Activated CD4-positive, alpha-beta memory T cell treated with anti-CD3 and anti-CD28 coated beads for 36 hours (primary cell): ENCODE measurements at regions not wholly inside any gene's neighbourhood (a gene's known extent, or its start where the extent isn't known, plus 50 kb on each side); places are given as distances from the start of the nearest gene placed in this dataset.
"Not testable (repeated sequence)": the region's sequence is repeated elsewhere in the genome, so short reads cannot be mapped to it uniquely, and the experiment has no call there.

Source experiments
- CTCF ChIA-PET: fragments of 350-600 bp; sonication (Branson Sonifier 250); formaldehyde crosslinking; loops from one replicate; lab custom pipeline; 2021; ENCODE audit warnings: antibody characterized with exemption, inconsistent platforms; lab: Charles Lee
- POLR2A ChIA-PET: fragments of 350-600 bp; sonication (Branson Sonifier 250); formaldehyde crosslinking; loops from one replicate; lab custom pipeline; 2021; ENCODE audit warnings: antibody characterized with exemption; lab: Charles Lee
- DNase-seq: peaks from one replicate; pipeline ENCODE4 v3.0.0-alpha.2; 2020
- H3K27ac Mint-ChIP-seq: one replicate; pipeline ENCODE4 v1.8.0; 2021; ENCODE audit warnings: mixed read lengths
- H3K27me3 Mint-ChIP-seq: one replicate; pipeline ENCODE4 v1.8.0; 2021; ENCODE audit warnings: mixed read lengths
- H3K36me3 Mint-ChIP-seq: one replicate; pipeline ENCODE4 v1.8.0; 2021; ENCODE audit warnings: mixed read lengths
- H3K4me1 Mint-ChIP-seq: one replicate; pipeline ENCODE4 v1.8.0; 2021; ENCODE audit warnings: low read depth, mixed read lengths
- H3K4me3 Mint-ChIP-seq: one replicate; pipeline ENCODE4 v1.8.0; 2021; ENCODE audit warnings: mild to moderate bottlenecking, mixed read lengths
- H3K9me3 Mint-ChIP-seq: one replicate; pipeline ENCODE4 v1.8.0; 2021; ENCODE audit warnings: mixed read lengths
- intact Hi-C: fragments of 100-400 bp; cut with micrococcal nuclease; formaldehyde crosslinking; loops from one replicate; pipeline ENCODE4 v1.15.1; 2023

DNA sequence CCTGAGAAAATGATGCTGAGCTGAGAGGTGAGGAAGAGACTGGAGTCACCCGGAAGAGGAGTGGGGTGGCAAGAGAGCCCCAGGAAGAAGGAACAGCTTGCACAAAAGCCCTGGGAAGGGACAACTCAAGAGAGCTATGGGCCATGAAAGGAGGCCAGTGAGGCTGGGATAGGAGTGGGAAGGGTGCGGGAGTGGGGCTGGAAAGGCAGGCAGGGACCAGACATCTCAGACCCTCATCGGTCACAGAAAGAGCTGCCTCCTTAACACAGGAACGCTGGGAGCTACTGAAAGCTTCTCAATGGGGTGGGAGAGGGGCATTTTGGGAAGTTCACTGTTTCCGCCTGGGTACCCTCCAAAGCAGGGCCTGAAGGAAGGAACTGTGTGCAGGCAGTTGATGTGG, 122.0 kb upstream of the UNC5B start:
- ChIA-PET POLR2A (no interaction called here), CTCF (no interaction called here)
- H3K36me3 Mint-ChIP-seq, result peaks cover 2% of the 10 kb centered on the region
- H3K4me3 Mint-ChIP-seq, result no peak overlapping the region
- peaks cover 10% of the 10 kb centered on the region for H3K27me3 Mint-ChIP-seq
- no peak for DNase-seq
- H3K4me1 Mint-ChIP-seq, result peaks cover 10% of the 10 kb centered on the region
- intact Hi-C loops, result loop anchor here (10.0 kb wide), 1 partner anchor 1344 kb away; no protein-coding TSS in a partner anchor
- H3K9me3 Mint-ChIP-seq, result peaks cover 11% of the 10 kb centered on the region
- H3K27ac Mint-ChIP-seq, result no peak overlapping the region

DNA sequence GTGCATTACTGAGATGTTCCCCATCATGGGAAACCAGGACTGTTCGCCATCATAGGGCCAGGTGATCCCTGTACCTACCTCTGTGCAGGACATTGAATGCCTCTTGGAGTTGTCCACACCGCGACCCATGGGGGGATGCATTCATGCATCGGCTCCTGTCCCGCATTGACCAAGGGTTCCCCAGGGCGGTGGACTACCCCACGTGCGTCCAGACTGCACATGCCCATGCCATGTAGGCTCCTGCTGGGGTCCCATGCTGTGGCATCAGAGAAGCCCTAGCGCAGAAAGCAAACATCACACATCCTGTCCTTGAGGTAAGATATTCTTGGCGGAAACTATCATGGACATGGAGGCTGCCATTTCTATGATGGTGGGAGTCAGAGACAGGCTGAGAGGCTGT, 121.6 kb upstream of the UNC5B start:
- CTCF ChIA-PET, result no interaction called here
- intact Hi-C loops, result loop anchor here (10.0 kb wide), 1 partner anchor 1344 kb away; no protein-coding TSS in a partner anchor
- POLR2A ChIA-PET, result no interaction called here
- DNase-seq, result peak; percentile 1
- no peak overlapping the region for H3K27ac Mint-ChIP-seq
- H3K4me3 Mint-ChIP-seq, result no peak overlapping the region
- H3K36me3 Mint-ChIP-seq, result peaks cover 2% of the 10 kb centered on the region
- H3K9me3 Mint-ChIP-seq, result peaks cover 11% of the 10 kb centered on the region
- H3K4me1 Mint-ChIP-seq, result peaks cover 10% of the 10 kb centered on the region
- peaks cover 10% of the 10 kb centered on the region for H3K27me3 Mint-ChIP-seq

DNA sequence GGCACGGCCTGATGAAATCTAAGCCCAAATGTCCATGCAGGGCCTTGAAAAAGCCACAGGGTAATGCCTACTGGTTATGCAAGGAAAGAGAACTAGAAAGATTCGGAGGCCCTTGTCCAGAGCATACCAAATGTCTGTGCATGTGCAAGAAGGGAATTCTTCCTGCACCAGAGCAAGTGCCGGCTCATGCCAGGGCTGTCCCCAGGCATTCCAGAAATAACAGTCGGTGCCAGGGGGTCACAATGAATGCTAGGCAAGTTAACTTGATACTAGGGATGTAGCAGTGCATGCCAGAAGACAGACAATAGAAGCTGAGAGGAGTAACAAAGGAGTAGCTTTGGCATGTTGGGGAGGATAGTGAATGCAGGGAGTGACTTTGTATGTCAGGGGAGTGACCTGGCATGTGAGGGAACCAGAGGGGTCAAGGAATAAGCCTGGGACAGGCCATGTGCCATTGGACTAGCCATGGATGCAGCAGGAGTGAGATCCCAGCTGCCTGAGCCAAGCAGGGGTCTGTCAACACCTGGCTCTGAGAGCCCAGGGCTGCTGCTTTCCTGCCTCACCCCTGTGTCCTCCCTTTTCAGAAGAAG, 119.5 kb upstream of the UNC5B start:
- H3K27ac Mint-ChIP-seq, result no peak overlapping the region
- H3K9me3 Mint-ChIP-seq, result peaks cover 11% of the 10 kb centered on the region
- CTCF ChIA-PET, result no interaction called here
- H3K27me3 Mint-ChIP-seq, result peaks cover 19% of the 10 kb centered on the region
- H3K4me1 Mint-ChIP-seq, result peaks cover 10% of the 10 kb centered on the region
- peaks cover 2% of the 10 kb centered on the region for H3K36me3 Mint-ChIP-seq
- POLR2A ChIA-PET, result no interaction called here
- H3K4me3 Mint-ChIP-seq, result no peak overlapping the region
- DNase-seq, result no peak
- intact Hi-C loops, result loop anchor here (10.0 kb wide), 1 partner anchor 1342 kb away; no protein-coding TSS in a partner anchor

DNA sequence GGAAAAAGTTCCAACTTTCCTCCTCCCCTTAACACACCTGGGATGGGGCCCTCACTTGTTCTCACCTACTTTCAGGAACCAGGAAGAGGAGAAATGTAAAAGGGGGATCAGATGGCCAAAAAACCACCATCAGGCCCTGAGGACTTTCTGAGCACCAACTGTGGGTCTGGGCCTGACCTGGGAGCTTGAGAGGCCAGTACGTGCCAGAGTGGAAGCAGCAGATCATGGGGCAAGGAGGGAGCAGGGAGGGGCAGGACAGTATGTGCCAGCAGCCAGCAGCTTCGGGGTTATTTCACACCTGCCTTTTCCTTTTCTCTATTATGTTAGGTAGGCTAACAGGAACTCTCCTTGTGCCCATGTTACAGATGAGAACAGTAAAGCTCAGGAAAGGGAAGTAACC, 118.8 kb upstream of the UNC5B start:
- DNase-seq, result no peak
- Mint-ChIP-seq H3K9me3 (peaks cover 11% of the 10 kb centered on the region), H3K36me3 (peaks cover 2% of the 10 kb centered on the region), H3K4me1 (peaks cover 10% of the 10 kb centered on the region), H3K27me3 (peaks cover 22% of the 10 kb centered on the region), H3K4me3 (no peak overlapping the region), H3K27ac (no peak overlapping the region)
- intact Hi-C loops, result loop anchor here (10.0 kb wide), 1 partner anchor 1341 kb away; no protein-coding TSS in a partner anchor
- POLR2A ChIA-PET, result no interaction called here
- CTCF ChIA-PET, result no interaction called here

DNA sequence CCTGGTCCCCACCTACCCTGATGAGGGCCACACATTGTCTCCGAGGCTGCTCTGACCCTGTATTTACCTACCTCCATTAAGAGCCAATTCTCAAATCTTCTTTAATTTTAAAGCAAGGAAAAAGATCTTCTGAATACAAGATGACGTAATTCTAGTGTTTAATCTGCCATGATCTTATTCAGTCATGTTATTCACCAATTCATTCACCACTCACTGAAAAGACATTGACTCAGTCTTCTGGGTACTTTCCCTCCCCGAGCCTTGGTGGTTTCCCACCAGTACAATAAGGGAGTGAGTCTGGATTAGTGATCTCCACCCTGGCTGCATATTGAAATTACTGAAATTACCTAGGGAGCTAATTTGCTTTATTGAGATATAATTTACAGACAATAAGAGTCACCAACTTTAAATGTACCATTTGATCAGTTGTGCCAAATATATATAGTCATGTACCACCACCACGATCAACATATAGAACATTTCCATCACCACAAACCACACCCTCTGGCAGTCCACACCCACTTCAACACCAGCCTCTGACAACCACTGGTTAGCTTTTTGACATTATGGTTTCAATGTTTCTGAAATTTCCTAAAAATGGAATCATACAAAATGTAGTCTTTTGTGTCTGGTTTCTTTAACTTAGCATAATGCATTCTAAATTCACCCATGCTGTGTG, 117.5 kb upstream of the UNC5B start:
- Mint-ChIP-seq H3K4me3 (no peak overlapping the region), H3K27ac (no peak overlapping the region), H3K36me3 (peaks cover 2% of the 10 kb centered on the region), H3K27me3 (peaks cover 29% of the 10 kb centered on the region), H3K9me3 (peaks cover 11% of the 10 kb centered on the region), H3K4me1 (peaks cover 10% of the 10 kb centered on the region)
- intact Hi-C loops, result loop anchor here (10.0 kb wide), 1 partner anchor 1340 kb away; no protein-coding TSS in a partner anchor
- CTCF ChIA-PET, result no interaction called here
- DNase-seq, result peak; percentile 69
- POLR2A ChIA-PET, result no interaction called here

DNA sequence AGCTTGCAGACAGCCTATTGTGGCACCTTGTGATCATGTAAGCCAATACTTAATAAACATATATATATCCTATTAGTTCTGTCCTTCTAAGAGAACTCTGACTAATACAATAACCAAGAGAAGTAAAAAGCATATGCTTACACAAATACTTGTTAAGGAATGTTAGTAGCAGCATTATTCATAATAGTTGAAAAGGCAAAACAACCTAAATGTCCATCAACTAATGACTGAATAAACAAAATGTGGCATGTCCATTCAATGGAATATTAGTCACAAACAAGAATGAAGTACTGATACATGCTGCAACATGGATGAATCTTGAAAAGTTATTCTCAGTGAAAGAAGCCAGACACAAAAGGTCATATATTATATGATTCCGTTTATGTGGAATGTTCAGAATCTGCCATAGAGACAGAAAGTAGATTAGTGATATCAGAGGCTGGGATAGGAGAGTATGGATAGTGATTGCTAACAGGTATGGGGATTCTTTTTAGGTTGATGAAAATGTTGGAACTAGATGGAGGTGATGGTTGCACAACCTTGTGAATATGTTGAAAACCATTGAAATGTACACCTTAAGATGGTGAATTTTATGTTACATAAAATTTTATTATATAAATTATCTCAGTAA, 112.5 kb upstream of the UNC5B start:
- Mint-ChIP-seq H3K27me3 (peaks cover 25% of the 10 kb centered on the region), H3K4me3 (no peak overlapping the region), H3K9me3 (no peaks in the 10 kb centered on the region), H3K4me1 (peaks cover 5% of the 10 kb centered on the region), H3K36me3 (no peaks in the 10 kb centered on the region), H3K27ac (no peak overlapping the region)
- ChIA-PET POLR2A (no interaction called here), CTCF (no interaction called here)
- intact Hi-C loops, result loop anchor here (10.0 kb wide), 1 partner anchor 1335 kb away; no protein-coding TSS in a partner anchor
- DNase-seq, result no peak

DNA sequence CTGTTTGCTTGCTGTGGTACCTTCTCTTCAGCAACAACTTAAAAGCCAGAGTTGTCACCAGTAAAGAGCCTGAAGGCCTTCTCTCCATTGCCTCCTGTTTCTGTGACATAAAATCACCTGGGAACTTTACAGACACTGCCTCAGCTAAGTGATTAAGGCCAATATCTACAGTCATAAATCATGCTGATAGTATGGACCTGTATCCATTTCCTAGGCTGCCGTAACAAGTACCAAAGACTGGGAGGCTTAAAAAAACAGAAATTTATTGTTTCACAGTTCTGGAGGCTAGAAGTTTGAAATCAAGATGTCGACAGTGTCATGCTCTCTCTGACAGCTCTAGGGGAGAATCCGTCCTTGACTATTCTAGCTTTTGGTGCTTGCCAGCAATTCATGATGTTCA, 108.4 kb upstream of the UNC5B start:
- Mint-ChIP-seq H3K4me1 (no peaks in the 10 kb centered on the region), H3K9me3 (no peaks in the 10 kb centered on the region), H3K27me3 (peaks cover 13% of the 10 kb centered on the region), H3K27ac (no peak overlapping the region), H3K4me3 (no peak overlapping the region), H3K36me3 (no peaks in the 10 kb centered on the region)
- ChIA-PET CTCF (interaction anchor here (1.3 kb wide), 1 partner anchor 105 kb away, joined by 4 read pairs; no protein-coding TSS in a partner anchor), POLR2A (no interaction called here)
- intact Hi-C loops, result no loop called here
- DNase-seq, result no peak

DNA sequence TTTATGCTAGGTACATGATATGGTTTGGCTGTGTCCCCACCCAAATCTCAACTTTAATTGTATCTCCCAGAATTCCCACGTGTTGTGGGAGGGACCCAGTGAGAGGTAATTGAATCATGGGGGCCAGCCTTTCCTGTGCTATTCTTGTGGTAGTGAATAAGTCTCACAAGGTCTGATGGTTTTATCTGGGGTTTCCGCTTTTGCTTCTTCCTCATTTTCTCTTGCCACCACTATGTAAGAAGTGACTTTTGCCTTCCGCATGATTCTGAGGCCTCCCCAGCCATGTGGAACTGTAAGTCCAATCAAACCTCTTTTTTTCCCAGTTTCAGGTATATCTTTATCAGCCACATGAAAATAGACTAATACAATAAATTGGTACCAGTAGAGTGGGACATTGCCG, 106.2 kb upstream of the UNC5B start:
- peaks cover 10% of the 10 kb centered on the region for H3K27me3 Mint-ChIP-seq
- intact Hi-C loops, H3K4me1 Mint-ChIP-seq, H3K9me3 Mint-ChIP-seq, POLR2A ChIA-PET, DNase-seq, H3K27ac Mint-ChIP-seq, H3K4me3 Mint-ChIP-seq, H3K36me3 Mint-ChIP-seq: not testable (repeated sequence)
- CTCF ChIA-PET, result interaction anchor here (0.7 kb wide), 1 partner anchor 1033 kb away, joined by 4 read pairs; no protein-coding TSS in a partner anchor

DNA sequence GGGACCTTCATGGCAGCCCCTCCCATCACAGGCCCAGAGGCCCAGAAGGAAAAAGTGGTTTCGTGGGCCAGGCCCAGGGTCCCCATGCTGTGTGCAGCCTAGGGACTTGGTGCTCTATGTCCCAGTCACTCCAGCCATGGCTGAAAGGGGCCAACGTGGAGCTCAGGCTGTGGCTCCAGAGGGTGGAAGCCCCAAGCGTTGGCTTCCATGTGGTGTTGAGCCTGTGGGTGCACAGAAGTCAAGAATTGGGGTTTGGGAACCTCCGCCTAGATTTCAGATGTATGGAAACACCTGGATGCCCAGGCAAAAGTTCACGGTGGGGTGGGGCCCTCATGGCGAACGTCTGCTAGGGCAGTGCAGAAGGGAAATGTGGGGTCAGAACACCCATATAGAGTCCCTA, 105.3 kb upstream of the UNC5B start:
- H3K4me3 Mint-ChIP-seq, POLR2A ChIA-PET, CTCF ChIA-PET, intact Hi-C loops, H3K4me1 Mint-ChIP-seq, DNase-seq, H3K9me3 Mint-ChIP-seq, H3K36me3 Mint-ChIP-seq, H3K27ac Mint-ChIP-seq: not testable (repeated sequence)
- peaks cover 13% of the 10 kb centered on the region for H3K27me3 Mint-ChIP-seq

DNA sequence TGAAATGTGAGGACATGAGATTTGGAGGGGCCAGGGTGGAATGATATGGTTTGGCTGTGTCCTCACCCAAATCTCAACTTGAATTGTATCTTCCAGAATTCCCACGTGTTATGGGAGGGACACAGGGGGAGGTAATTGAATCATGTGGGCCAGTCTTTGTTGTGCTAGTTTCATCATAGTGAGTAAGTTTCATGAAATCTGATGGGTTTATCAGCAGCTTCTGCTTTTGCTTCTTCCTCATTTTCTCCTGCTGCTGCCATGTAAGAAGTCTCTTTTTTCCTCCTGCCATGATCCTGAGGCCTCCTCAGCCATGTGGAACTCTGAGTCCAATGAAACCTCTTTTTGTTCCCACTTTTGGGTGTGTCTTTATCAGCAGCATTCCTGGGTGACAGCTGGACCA, 104.3 kb upstream of the UNC5B start:
- H3K4me1 Mint-ChIP-seq, CTCF ChIA-PET, POLR2A ChIA-PET, H3K36me3 Mint-ChIP-seq, H3K27ac Mint-ChIP-seq, H3K4me3 Mint-ChIP-seq, DNase-seq, H3K9me3 Mint-ChIP-seq, intact Hi-C loops: not testable (repeated sequence)
- H3K27me3 Mint-ChIP-seq, result peaks cover 15% of the 10 kb centered on the region

DNA sequence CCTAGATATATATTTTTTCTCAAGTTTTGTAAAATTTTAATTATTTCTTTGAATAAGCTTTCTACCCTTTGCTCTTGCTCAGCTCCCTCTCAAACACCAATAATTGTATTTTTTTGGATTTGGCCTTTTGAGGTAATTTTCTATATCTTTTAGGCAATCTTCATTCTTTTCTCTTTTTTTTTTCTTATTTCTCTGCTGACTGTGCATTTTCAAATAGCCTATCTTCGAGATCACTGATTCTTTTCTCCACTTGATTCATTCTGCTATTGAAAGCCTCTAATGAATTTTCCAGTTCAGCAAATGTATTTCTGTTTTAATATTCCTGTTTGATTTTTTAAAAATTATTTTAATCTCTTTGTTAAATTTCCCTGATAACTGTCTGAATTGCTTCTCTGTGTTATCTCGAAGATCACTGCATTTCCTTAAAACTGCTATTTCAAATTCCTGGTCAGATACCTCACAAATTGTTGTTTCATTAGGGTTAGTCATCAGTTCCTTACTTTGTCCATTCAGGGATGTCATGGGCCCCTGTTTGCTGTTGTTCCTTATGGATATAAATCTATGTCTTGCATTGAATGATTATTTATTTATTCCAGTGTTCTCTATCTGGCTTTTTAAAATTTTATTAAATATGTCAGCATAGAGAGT, 100.1 kb upstream of the UNC5B start:
- DNase-seq, result no peak
- H3K27ac Mint-ChIP-seq, result no peak overlapping the region
- POLR2A ChIA-PET, result no interaction called here
- H3K36me3 Mint-ChIP-seq, result peaks cover 5% of the 10 kb centered on the region
- CTCF ChIA-PET, result interaction anchor here (0.6 kb wide), 1 partner anchor 741 kb away, joined by 3 read pairs; no protein-coding TSS in a partner anchor
- no peak overlapping the region for H3K4me3 Mint-ChIP-seq
- peaks cover 25% of the 10 kb centered on the region for H3K27me3 Mint-ChIP-seq
- peaks cover 25% of the 10 kb centered on the region for H3K9me3 Mint-ChIP-seq
- no peaks in the 10 kb centered on the region for H3K4me1 Mint-ChIP-seq
- intact Hi-C loops, result no loop called here

DNA sequence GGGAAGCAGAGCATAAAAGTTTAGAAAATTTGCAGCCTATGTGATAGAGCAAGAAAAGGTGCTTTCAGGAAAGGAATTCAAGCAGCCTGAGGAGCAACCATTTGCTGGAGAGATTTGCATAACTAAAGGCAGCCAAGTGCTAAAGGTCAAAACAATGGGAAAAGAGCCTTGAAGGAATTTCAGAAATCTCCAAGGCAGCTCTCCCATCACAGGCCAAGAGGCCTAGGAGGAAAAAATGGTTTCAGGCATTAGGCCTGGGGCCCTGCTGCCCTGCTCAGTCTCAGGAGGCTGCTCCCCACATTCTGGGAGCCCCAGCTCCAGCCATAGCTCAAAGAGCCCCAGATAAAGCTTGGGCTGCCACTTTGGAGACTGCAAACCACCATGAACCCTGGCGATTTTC, 95.9 kb upstream of the UNC5B start:
- intact Hi-C loops, result no loop called here
- Mint-ChIP-seq H3K27me3 (peaks cover 24% of the 10 kb centered on the region), H3K27ac (no peak overlapping the region), H3K4me3 (no peak overlapping the region), H3K4me1 (no peaks in the 10 kb centered on the region), H3K36me3 (peaks cover 7% of the 10 kb centered on the region), H3K9me3 (peaks cover 56% of the 10 kb centered on the region)
- no peak for DNase-seq
- ChIA-PET CTCF (no interaction called here), POLR2A (no interaction called here)
